ENCODE measurements at regions not wholly inside any gene's neighbourhood (a gene's known extent, or its start where the extent isn't known, plus 50 kb on each side); places are given as distances from the start of the nearest gene placed in this dataset.

GRCh38 chr2:215615803-215616174 is 179.9 kb upstream of the FN1 start:
- DNase-seq: no peak

GRCh38 chr2:215615067-215615802 is 179.4 kb upstream of the FN1 start:
- no peak for DNase-seq

GRCh38 chr2:215614296-215614695 is 178.4 kb upstream of the FN1 start:
- DNase-seq: no peak

- no peak for DNase-seq
These were observed 178.0 kb upstream of the FN1 start for GRCh38 chr2:215613888-215614287.

GRCh38 chr2:215613280-215613679 is 177.4 kb upstream of the FN1 start:
- no peak for DNase-seq

- DNase-seq: peak; percentile 66
These were observed 176.9 kb upstream of the FN1 start for GRCh38 chr2:215612786-215613185.

- DNase-seq: no peak
These were observed 175.9 kb upstream of the FN1 start for GRCh38 chr2:215611609-215612386.

GRCh38 chr2:215609089-215610032 is 173.5 kb upstream of the FN1 start:
- peak; percentile 78 for DNase-seq

GRCh38 chr2:215607766-215608165 is 171.9 kb upstream of the FN1 start:
- peak; percentile 63 for DNase-seq

- DNase-seq: no peak
These were observed 170.4 kb upstream of the FN1 start for GRCh38 chr2:215606219-215606618.

- DNase-seq: no peak
These were observed 169.3 kb upstream of the FN1 start for GRCh38 chr2:215605214-215605613.

- DNase-seq: no peak
These were observed 168.7 kb upstream of the FN1 start for GRCh38 chr2:215604606-215605005.

- DNase-seq: no peak
These were observed 167.6 kb upstream of the FN1 start for GRCh38 chr2:215603440-215603839.

GRCh38 chr2:215602997-215603396 is 167.1 kb upstream of the FN1 start:
- peak; percentile 50 for DNase-seq

GRCh38 chr2:215601990-215602721 is 166.3 kb upstream of the FN1 start:
- peak; percentile 91 for DNase-seq

- DNase-seq: no peak
These were observed 165.7 kb upstream of the FN1 start for GRCh38 chr2:215601526-215601925.

- DNase-seq: peak; percentile 70
These were observed 162.6 kb upstream of the FN1 start for GRCh38 chr2:215598376-215598975.

- no peak for DNase-seq
These were observed 161.7 kb upstream of the FN1 start for GRCh38 chr2:215597577-215597976.

- DNase-seq: peak; percentile 53
These were observed 158.9 kb upstream of the FN1 start for GRCh38 chr2:215594766-215595165.

- peak; percentile 38 for DNase-seq
These were observed 154.3 kb upstream of the FN1 start for GRCh38 chr2:215590010-215590745.

- no peak for DNase-seq
These were observed 148.0 kb upstream of the FN1 start for GRCh38 chr2:215583881-215584280.
